ENCODE measurements at regions not wholly inside any gene's neighbourhood (a gene's known extent, or its start where the extent isn't known, plus 50 kb on each side); places are given as distances from the start of the nearest gene placed in this dataset.

DNA sequence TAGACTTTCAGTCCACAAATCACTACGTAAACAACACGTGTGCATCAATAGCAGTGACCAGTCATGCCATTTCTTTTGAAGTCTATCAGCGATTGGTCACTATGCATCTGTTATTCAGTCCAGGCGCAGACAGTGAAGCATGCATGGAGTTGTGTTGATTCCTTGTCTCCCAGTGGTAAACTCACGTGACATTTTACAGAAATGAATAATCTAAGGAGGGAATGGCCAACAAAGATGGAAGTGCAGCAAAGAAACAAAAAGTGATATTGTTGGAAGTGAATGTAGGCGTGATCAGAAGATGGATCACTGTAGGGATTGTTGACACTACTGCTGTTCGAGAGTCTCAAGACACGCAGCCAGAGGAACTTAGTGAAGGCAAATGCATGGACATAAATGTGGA, 317.8 kb upstream of the MGAT5 start:
- TF ChIP-seq, protein P1, sequence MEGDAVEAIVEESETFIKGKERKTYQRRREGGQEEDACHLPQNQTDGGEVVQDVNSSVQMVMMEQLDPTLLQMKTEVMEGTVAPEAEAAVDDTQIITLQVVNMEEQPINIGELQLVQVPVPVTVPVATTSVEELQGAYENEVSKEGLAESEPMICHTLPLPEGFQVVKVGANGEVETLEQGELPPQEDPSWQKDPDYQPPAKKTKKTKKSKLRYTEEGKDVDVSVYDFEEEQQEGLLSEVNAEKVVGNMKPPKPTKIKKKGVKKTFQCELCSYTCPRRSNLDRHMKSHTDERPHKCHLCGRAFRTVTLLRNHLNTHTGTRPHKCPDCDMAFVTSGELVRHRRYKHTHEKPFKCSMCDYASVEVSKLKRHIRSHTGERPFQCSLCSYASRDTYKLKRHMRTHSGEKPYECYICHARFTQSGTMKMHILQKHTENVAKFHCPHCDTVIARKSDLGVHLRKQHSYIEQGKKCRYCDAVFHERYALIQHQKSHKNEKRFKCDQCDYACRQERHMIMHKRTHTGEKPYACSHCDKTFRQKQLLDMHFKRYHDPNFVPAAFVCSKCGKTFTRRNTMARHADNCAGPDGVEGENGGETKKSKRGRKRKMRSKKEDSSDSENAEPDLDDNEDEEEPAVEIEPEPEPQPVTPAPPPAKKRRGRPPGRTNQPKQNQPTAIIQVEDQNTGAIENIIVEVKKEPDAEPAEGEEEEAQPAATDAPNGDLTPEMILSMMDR (IDR thresholded peaks at IDR 0.05; ENCODE audit: low read depth, low read length): no peak
- no peak for TF ChIP-seq POLR2A (IDR thresholded peaks at IDR 0.05; ENCODE audit: extremely low read depth, insufficient read length)
- TF ChIP-seq, protein P2, sequence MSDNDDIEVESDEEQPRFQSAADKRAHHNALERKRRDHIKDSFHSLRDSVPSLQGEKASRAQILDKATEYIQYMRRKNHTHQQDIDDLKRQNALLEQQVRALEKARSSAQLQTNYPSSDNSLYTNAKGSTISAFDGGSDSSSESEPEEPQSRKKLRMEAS (IDR thresholded peaks at IDR 0.05; ENCODE audit: low read depth, low read length): no peak
- TF ChIP-seq MYC (IDR thresholded peaks at IDR 0.05; ENCODE audit: low read depth, low read length): no peak

All from NB4 (cell line).